WTC11 (cell line): ENCODE measurements at regions not wholly inside any gene's neighbourhood (a gene's known extent, or its start where the extent isn't known, plus 50 kb on each side); places are given as distances from the start of the nearest gene placed in this dataset.

Experiments
- ATAC-seq: fragments of 200-7000 bp; cut with Tn5 transposase; 2 replicates; pipeline ENCODE4 v1.10.0; 2021; ENCODE audit warnings: mild to moderate bottlenecking, moderate library complexity
- CTCF ChIA-PET: fragments of 300-600 bp; sonication (Branson Sonifier 250); formaldehyde crosslinking; loops from one replicate; lab custom pipeline; 2021; ENCODE audit warnings: antibody characterized with exemption; lab: Charles Lee
- POLR2A ChIA-PET: fragments of 350-600 bp; sonication (Branson Sonifier 250); formaldehyde crosslinking; loops from one replicate; lab custom pipeline; 2021; ENCODE audit warnings: antibody characterized with exemption; lab: Charles Lee
- DNase-seq: peaks from one replicate; pipeline ENCODE4 v3.0.0; 2021; ENCODE audit warnings: low spot score
- H3K27ac Mint-ChIP-seq: 2 replicates; pipeline ENCODE4 v1.8.0; 2021; ENCODE audit warnings: mixed read lengths
- H3K27me3 Mint-ChIP-seq: 2 replicates; pipeline ENCODE4 v1.8.0; 2021; ENCODE audit warnings: low read depth, mild to moderate bottlenecking, moderate library complexity, mixed read lengths
- H3K36me3 Mint-ChIP-seq: 2 replicates; pipeline ENCODE4 v1.8.0; 2021; ENCODE audit warnings: mixed read lengths
- H3K4me1 Mint-ChIP-seq: 2 replicates; pipeline ENCODE4 v1.8.0; 2022; ENCODE audit warnings: mixed read lengths
- H3K4me3 Mint-ChIP-seq: 2 replicates; pipeline ENCODE4 v1.8.0; 2021; ENCODE audit warnings: mild to moderate bottlenecking, moderate library complexity, mixed read lengths
- H3K9me3 Mint-ChIP-seq: 2 replicates; pipeline ENCODE4 v1.8.0; 2021; ENCODE audit warnings: mixed read lengths
- ATF3 ChIP-seq: sonication (generic); formaldehyde crosslinking; conservative IDR thresholded peaks from 2 replicates; pipeline ENCODE4 v1.8.1; 2022; ENCODE audit warnings: mild to moderate bottlenecking, missing genetic modification reagents
- EMX1 ChIP-seq: fragments of 250-450 bp; sonication (Bioruptor Pico); IDR thresholded peaks from 2 replicates; pipeline ENCODE4 v1.8.0; 2021; ENCODE audit warnings: mild to moderate bottlenecking
- ESRRA ChIP-seq: sonication (generic); formaldehyde crosslinking; IDR thresholded peaks from 2 replicates; pipeline ENCODE4 v1.8.1; 2022; ENCODE audit warnings: mild to moderate bottlenecking, missing genetic modification reagents, borderline replicate concordance
- ETV6 ChIP-seq: sonication (generic); formaldehyde crosslinking; IDR thresholded peaks from 2 replicates; pipeline ENCODE4 v1.8.1; 2022; ENCODE audit warnings: mild to moderate bottlenecking, missing genetic modification reagents
- MXD4 ChIP-seq: fragments of 250-450 bp; sonication (Bioruptor Pico); IDR thresholded peaks from 2 replicates; pipeline ENCODE4 v1.8.0; 2021; ENCODE audit warnings: mild to moderate bottlenecking, moderate library complexity, borderline replicate concordance
- SOX15 ChIP-seq: fragments of 250-450 bp; sonication (Bioruptor Pico); IDR thresholded peaks from 2 replicates; pipeline ENCODE4 v1.9.0; 2021; ENCODE audit warnings: mild to moderate bottlenecking
- ZBTB21 ChIP-seq: sonication (generic); formaldehyde crosslinking; IDR thresholded peaks from 2 replicates; pipeline ENCODE4 v1.8.1; 2023; ENCODE audit warnings: mild to moderate bottlenecking, missing genetic modification reagents, borderline replicate concordance
- ZNF671 ChIP-seq: fragments of 250-450 bp; sonication (Bioruptor Pico); IDR thresholded peaks from 2 replicates; pipeline ENCODE4 v1.8.0; 2021; ENCODE audit warnings: mild to moderate bottlenecking
- TF ChIP-seq, protein P1 (sequence below): sonication (generic); formaldehyde crosslinking; IDR thresholded peaks from 2 replicates; pipeline ENCODE4 v1.8.0; 2022; ENCODE audit warnings: mild to moderate bottlenecking, missing genetic modification reagents
- TF ChIP-seq, protein P2 (sequence below): fragments of 200-600 bp; IDR thresholded peaks from 2 replicates; pipeline ENCODE4 v1.8.0; 2022; ENCODE audit warnings: antibody characterized with exemption
- TF ChIP-seq, protein P3 (sequence below): fragments of 250-450 bp; sonication (Bioruptor Pico); IDR thresholded peaks from 2 replicates; pipeline ENCODE4 v2.1.2; 2022; ENCODE audit warnings: mild to moderate bottlenecking, moderate library complexity
- TF ChIP-seq, protein P4 (sequence below): sonication (generic); formaldehyde crosslinking; IDR thresholded peaks from 2 replicates; pipeline ENCODE4 v1.8.0; 2022; ENCODE audit warnings: missing genetic modification reagents
- TF ChIP-seq, protein P5 (sequence below): sonication (generic); formaldehyde crosslinking; IDR thresholded peaks from 2 replicates; pipeline ENCODE4 v1.8.1; 2023; ENCODE audit warnings: mild to moderate bottlenecking, missing genetic modification reagents, moderate library complexity
- TF ChIP-seq, protein P6 (sequence below): fragments of 250-450 bp; sonication (Bioruptor Pico); IDR thresholded peaks from 2 replicates; pipeline ENCODE4 v1.9.0; 2021; ENCODE audit warnings: moderate library complexity, mild to moderate bottlenecking, inconsistent platforms, borderline replicate concordance

DNA sequence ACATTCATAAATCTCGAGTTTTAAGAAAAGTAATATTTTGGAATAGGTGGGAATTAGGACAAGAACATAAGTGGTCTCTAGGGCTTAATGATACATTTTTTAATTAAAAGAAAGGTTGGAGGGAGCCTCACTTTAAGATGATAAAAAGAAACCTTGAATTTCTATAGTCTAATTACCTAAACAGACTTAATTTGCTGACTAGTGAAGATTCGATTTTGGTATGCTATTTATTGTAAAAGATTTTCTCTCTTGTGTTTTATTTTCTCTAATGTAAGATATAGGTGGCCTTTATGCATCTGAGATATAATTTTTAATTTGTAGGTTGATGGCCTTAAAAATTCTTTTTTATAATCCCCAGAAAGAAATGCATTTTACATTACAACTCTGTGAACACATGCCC is 239.1 kb downstream of the COL12A1 start:
- no peak overlapping the region for H3K27ac Mint-ChIP-seq
- peaks cover 37% of the 10 kb centered on the region for H3K9me3 Mint-ChIP-seq
- peaks cover 9% of the 10 kb centered on the region; the same call in 1 of the 2 replicates for H3K36me3 Mint-ChIP-seq
- TF ChIP-seq, protein P1, sequence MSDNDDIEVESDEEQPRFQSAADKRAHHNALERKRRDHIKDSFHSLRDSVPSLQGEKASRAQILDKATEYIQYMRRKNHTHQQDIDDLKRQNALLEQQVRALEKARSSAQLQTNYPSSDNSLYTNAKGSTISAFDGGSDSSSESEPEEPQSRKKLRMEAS (CRISPR knock-in tag), result no peak
- TF ChIP-seq EMX1 (no peak), MXD4 (no peak), ESRRA (CRISPR knock-in tag) (no peak), ZBTB21 (CRISPR knock-in tag) (no peak), ZNF671 (CRISPR knock-in tag) (no peak)
- TF ChIP-seq, protein P2, sequence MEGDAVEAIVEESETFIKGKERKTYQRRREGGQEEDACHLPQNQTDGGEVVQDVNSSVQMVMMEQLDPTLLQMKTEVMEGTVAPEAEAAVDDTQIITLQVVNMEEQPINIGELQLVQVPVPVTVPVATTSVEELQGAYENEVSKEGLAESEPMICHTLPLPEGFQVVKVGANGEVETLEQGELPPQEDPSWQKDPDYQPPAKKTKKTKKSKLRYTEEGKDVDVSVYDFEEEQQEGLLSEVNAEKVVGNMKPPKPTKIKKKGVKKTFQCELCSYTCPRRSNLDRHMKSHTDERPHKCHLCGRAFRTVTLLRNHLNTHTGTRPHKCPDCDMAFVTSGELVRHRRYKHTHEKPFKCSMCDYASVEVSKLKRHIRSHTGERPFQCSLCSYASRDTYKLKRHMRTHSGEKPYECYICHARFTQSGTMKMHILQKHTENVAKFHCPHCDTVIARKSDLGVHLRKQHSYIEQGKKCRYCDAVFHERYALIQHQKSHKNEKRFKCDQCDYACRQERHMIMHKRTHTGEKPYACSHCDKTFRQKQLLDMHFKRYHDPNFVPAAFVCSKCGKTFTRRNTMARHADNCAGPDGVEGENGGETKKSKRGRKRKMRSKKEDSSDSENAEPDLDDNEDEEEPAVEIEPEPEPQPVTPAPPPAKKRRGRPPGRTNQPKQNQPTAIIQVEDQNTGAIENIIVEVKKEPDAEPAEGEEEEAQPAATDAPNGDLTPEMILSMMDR, result no peak
- TF ChIP-seq, protein P3, sequence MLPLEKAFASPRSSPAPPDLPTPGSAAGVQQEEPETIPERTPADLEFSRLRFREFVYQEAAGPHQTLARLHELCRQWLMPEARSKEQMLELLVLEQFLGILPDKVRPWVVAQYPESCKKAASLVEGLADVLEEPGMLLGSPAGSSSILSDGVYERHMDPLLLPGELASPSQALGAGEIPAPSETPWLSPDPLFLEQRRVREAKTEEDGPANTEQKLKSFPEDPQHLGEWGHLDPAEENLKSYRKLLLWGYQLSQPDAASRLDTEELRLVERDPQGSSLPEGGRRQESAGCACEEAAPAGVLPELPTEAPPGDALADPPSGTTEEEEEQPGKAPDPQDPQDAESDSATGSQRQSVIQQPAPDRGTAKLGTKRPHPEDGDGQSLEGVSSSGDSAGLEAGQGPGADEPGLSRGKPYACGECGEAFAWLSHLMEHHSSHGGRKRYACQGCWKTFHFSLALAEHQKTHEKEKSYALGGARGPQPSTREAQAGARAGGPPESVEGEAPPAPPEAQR (CRISPR knock-in tag), result no peak
- TF ChIP-seq, all 79 proteins: peak for 0
- CTCF ChIA-PET, result interaction anchor here (3.3 kb wide), 1 partner anchor 242 kb away, joined by 18 read pairs; no protein-coding TSS in a partner anchor
- H3K4me1 Mint-ChIP-seq, result peaks cover 13% of the 10 kb centered on the region
- ATAC-seq (no peak), DNase-seq (no peak)
- H3K4me3 Mint-ChIP-seq, result no peak overlapping the region
- POLR2A ChIA-PET, result no interaction called here
- peaks cover 2% of the 10 kb centered on the region; the same call in 1 of the 2 replicates for H3K27me3 Mint-ChIP-seq

GRCh38 chr6:74964871-74965441 is 240.9 kb downstream of the COL12A1 start:
- DNase-seq (no peak), ATAC-seq (peak; percentile 73)
- Mint-ChIP-seq H3K9me3 (peaks cover 37% of the 10 kb centered on the region), H3K27me3 (peaks cover 2% of the 10 kb centered on the region; the same call in 1 of the 2 replicates), H3K4me1 (peaks cover 13% of the 10 kb centered on the region), H3K4me3 (no peak overlapping the region), H3K27ac (no peak overlapping the region), H3K36me3 (peaks cover 9% of the 10 kb centered on the region; the same call in 1 of the 2 replicates)
- POLR2A ChIA-PET, result no interaction called here
- TF ChIP-seq, protein P1 (CRISPR knock-in tag), result no peak
- no peak for TF ChIP-seq EMX1
- CTCF ChIA-PET, result interaction anchor here (0.5 to 3.3 kb wide), 7 partner anchors 13 to 1968 kb away, joined by 3 to 18 read pairs (median 4); no protein-coding TSS in a partner anchor

GRCh38 chr6:74956559-74957428 is 249.1 kb downstream of the COL12A1 start:
- ChIA-PET CTCF (no interaction called here), POLR2A (no interaction called here)
- no peaks in the 10 kb centered on the region for H3K4me1 Mint-ChIP-seq
- DNase-seq (no peak), ATAC-seq (no peak)
- no peak overlapping the region for H3K27ac Mint-ChIP-seq
- peaks cover 15% of the 10 kb centered on the region for H3K9me3 Mint-ChIP-seq
- H3K36me3 Mint-ChIP-seq, result peaks cover 9% of the 10 kb centered on the region; the same call in 1 of the 2 replicates
- no peaks in the 10 kb centered on the region for H3K27me3 Mint-ChIP-seq
- no peak overlapping the region for H3K4me3 Mint-ChIP-seq
- TF ChIP-seq, protein P3 (CRISPR knock-in tag), result no peak
- TF ChIP-seq ATF3 (no peak), SOX15 (CRISPR knock-in tag) (no peak), ETV6 (no peak)
- TF ChIP-seq, protein P4, sequence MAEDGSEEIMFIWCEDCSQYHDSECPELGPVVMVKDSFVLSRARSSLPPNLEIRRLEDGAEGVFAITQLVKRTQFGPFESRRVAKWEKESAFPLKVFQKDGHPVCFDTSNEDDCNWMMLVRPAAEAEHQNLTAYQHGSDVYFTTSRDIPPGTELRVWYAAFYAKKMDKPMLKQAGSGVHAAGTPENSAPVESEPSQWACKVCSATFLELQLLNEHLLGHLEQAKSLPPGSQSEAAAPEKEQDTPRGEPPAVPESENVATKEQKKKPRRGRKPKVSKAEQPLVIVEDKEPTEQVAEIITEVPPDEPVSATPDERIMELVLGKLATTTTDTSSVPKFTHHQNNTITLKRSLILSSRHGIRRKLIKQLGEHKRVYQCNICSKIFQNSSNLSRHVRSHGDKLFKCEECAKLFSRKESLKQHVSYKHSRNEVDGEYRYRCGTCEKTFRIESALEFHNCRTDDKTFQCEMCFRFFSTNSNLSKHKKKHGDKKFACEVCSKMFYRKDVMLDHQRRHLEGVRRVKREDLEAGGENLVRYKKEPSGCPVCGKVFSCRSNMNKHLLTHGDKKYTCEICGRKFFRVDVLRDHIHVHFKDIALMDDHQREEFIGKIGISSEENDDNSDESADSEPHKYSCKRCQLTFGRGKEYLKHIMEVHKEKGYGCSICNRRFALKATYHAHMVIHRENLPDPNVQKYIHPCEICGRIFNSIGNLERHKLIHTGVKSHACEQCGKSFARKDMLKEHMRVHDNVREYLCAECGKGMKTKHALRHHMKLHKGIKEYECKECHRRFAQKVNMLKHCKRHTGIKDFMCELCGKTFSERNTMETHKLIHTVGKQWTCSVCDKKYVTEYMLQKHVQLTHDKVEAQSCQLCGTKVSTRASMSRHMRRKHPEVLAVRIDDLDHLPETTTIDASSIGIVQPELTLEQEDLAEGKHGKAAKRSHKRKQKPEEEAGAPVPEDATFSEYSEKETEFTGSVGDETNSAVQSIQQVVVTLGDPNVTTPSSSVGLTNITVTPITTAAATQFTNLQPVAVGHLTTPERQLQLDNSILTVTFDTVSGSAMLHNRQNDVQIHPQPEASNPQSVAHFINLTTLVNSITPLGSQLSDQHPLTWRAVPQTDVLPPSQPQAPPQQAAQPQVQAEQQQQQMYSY, result no peak
- TF ChIP-seq, protein P2, result no peak
- TF ChIP-seq, protein P5, sequence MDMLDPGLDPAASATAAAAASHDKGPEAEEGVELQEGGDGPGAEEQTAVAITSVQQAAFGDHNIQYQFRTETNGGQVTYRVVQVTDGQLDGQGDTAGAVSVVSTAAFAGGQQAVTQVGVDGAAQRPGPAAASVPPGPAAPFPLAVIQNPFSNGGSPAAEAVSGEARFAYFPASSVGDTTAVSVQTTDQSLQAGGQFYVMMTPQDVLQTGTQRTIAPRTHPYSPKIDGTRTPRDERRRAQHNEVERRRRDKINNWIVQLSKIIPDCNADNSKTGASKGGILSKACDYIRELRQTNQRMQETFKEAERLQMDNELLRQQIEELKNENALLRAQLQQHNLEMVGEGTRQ (CRISPR knock-in tag), result no peak
- TF ChIP-seq, protein P6, sequence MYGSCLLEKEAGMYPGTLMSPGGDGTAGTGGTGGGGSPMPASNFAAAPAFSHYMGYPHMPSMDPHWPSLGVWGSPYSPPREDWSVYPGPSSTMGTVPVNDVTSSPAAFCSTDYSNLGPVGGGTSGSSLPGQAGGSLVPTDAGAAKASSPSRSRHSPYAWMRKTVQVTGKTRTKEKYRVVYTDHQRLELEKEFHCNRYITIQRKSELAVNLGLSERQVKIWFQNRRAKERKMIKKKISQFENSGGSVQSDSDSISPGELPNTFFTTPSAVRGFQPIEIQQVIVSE (CRISPR knock-in tag), result no peak
